ENCODE measurements at regions not wholly inside any gene's neighbourhood (a gene's known extent, or its start where the extent isn't known, plus 50 kb on each side); places are given as distances from the start of the nearest gene placed in this dataset.

DNA sequence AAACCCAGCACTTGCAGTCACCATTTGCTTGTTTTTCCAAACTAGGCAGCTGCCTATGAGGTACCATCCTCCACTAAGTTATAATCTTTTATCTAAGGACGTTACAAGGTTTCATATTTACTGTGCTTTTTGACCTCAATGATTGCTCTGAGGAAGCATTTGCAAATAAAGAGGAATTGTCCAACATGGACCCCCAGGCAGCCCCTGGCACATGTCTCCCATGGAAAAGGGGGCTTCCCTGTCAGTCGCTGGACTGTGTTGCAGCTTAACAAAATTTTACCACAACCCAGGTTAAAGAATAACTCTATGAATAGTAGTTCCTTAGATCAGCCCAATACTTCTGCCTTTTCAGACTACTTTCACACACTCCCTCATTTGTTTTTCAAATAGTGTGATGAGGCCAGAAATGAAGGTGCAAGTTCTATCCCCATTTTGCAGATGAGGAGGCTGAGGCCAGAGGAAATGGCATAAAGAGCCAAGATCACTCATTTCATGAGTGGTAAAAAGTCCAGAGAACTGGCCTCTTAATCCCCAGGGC lies 52.8 kb upstream of the ZPBP start:
- Histone ChIP-seq H3K79me2 (ENCODE audit: insufficient read depth, low read length) (no peaks in the 10 kb centered on the region), H3K27me3 (ENCODE audit: control insufficient read depth in 1 of 2, insufficient read depth in 2 of 2, low read length in 2 of 2) (0 out of 5 replicates have a peak, but pooled peaks cover 0 to 3% of the 10 kb centered on the region in 2 experiments), H3K4me2 (ENCODE audit: low read depth, low read length) (no peak overlapping the region), H3K9ac (ENCODE audit: insufficient read depth, low read depth, low read length) (no peak overlapping the region), H4K20me1 (ENCODE audit: insufficient read depth, low read length) (no peaks in the 10 kb centered on the region), H3K27ac (ENCODE audit: extremely low read length, insufficient read depth, low read length) (no peak overlapping the region), H3K36me3 (replicated peaks in 1 of 2; ENCODE audit: control insufficient read depth in 1 of 2, insufficient read depth in 2 of 2, low read length in 2 of 2) (no peaks in the 10 kb centered on the region), H3K4me3 (replicated peaks in 1 of 3; ENCODE audit: insufficient read depth in 1 of 3, low read depth in 2 of 3, low read length in 3 of 3) (no peak overlapping the region), H2AFZ (ENCODE audit: low read length) (no peak overlapping the region), H3K9me3 (ENCODE audit: low read length) (no peaks in the 10 kb centered on the region), H3K4me1 (ENCODE audit: insufficient read depth, low read length) (no peaks in the 10 kb centered on the region)
- in situ Hi-C loops (cut with HindIII; ENCODE audit: extremely low pct_ligation_motif_present, low pct_unique_long_range_greater_than_20kb) (loop anchor here (10.0 to 25.0 kb wide), 2 partner anchors 269 to 541 kb away; no protein-coding TSS in a partner anchor), intact Hi-C loops (cut with micrococcal nuclease; ENCODE audit: unreplicated experiment) (no loop called here)
- DNase-seq (ENCODE audit: low spot score) (no peak), FAIRE-seq (no peak), ATAC-seq (no peak)
- CTCF ChIA-PET (ENCODE audit: low intra/inter-chr PET ratio, low total read pairs): no interaction called here
- POLR2A ChIA-PET: no interaction called here
- 0% methylated on average over 2 of the region's 2 CpGs for WGBS (ENCODE audit: low lambda C conversion rate)
- no TSS peak for BruUV-seq (replicated peaks)
- TF ChIP-seq ZNF841 (CRISPR knock-in tag; IDR thresholded peaks at IDR 0.05; ENCODE audit: borderline replicate concordance): no peak

DNA sequence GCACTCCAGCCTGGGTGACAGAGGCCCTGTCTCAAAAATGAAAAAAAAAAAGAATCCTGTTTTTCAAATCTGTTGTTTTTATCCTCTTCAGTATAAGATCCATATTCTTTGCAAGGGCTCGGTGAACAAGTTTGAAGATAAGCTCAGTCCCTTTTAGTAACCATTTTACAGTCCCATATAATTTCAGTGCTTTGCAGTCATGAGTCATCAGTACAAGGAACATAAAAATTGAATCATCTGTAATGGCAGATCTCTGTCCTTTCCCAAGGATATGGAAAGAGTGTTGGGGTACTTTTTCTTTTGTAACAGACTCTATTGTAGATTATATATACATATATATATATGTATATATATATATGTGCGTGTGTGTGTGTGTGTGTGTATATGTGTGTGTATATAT lies 52.2 kb upstream of the ZPBP start:
- Histone ChIP-seq H3K9me3 (ENCODE audit: low read length) (no peaks in the 10 kb centered on the region), H3K9ac (ENCODE audit: insufficient read depth, low read depth, low read length) (no peak overlapping the region), H3K4me3 (replicated peaks in 1 of 3; ENCODE audit: insufficient read depth in 1 of 3, low read depth in 2 of 3, low read length in 3 of 3) (no peak overlapping the region), H2AFZ (ENCODE audit: low read length) (no peak overlapping the region), H3K36me3 (replicated peaks in 1 of 2; ENCODE audit: control insufficient read depth in 1 of 2, insufficient read depth in 2 of 2, low read length in 2 of 2) (no peaks in the 10 kb centered on the region), H3K27ac (ENCODE audit: extremely low read length, insufficient read depth, low read length) (no peak overlapping the region), H4K20me1 (ENCODE audit: insufficient read depth, low read length) (no peaks in the 10 kb centered on the region), H3K4me2 (ENCODE audit: low read depth, low read length) (no peak overlapping the region), H3K4me1 (ENCODE audit: insufficient read depth, low read length) (no peaks in the 10 kb centered on the region), H3K79me2 (ENCODE audit: insufficient read depth, low read length) (no peaks in the 10 kb centered on the region), H3K27me3 (ENCODE audit: control insufficient read depth in 1 of 2, insufficient read depth in 2 of 2, low read length in 2 of 2) (no peaks in the 10 kb centered on the region)
- 29% methylated on average over 2 of the region's 2 CpGs for WGBS (ENCODE audit: low lambda C conversion rate)
- in situ Hi-C loops (cut with HindIII; ENCODE audit: extremely low pct_ligation_motif_present, low pct_unique_long_range_greater_than_20kb): loop anchor here (10.0 to 25.0 kb wide), 2 partner anchors 270 to 542 kb away; no protein-coding TSS in a partner anchor
- DNase-seq (ENCODE audit: low spot score): no peak
- ATAC-seq: no peak
- CTCF ChIA-PET (ENCODE audit: low intra/inter-chr PET ratio, low total read pairs): no interaction called here
- no TSS peak for BruUV-seq (replicated peaks)
- POLR2A ChIA-PET: no interaction called here
- FAIRE-seq: no peak
- intact Hi-C loops (cut with micrococcal nuclease; ENCODE audit: unreplicated experiment): no loop called here
- no peak for TF ChIP-seq IRX3 (CRISPR knock-in tag; IDR thresholded peaks at IDR 0.05; ENCODE audit: borderline replicate concordance, low read depth)
- TF ChIP-seq ZNF234 (CRISPR knock-in tag; conservative IDR thresholded peaks at IDR 0.05): no peak
- TF ChIP-seq RAD21 (CRISPR knock-in tag; IDR thresholded peaks at IDR 0.05): no peak
- no peak for TF ChIP-seq ZNF879 (CRISPR knock-in tag; IDR thresholded peaks at IDR 0.05)
- TF ChIP-seq ZSCAN21 (CRISPR knock-in tag; IDR thresholded peaks at IDR 0.05; ENCODE audit: borderline replicate concordance): no peak
- TF ChIP-seq, protein P1, sequence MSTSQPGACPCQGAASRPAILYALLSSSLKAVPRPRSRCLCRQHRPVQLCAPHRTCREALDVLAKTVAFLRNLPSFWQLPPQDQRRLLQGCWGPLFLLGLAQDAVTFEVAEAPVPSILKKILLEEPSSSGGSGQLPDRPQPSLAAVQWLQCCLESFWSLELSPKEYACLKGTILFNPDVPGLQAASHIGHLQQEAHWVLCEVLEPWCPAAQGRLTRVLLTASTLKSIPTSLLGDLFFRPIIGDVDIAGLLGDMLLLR (CRISPR knock-in tag; IDR thresholded peaks at IDR 0.05): no peak
- TF ChIP-seq ATF7-NPFF (CRISPR knock-in tag; IDR thresholded peaks at IDR 0.05; ENCODE audit: low read depth): no peak
- TF ChIP-seq, protein P2, sequence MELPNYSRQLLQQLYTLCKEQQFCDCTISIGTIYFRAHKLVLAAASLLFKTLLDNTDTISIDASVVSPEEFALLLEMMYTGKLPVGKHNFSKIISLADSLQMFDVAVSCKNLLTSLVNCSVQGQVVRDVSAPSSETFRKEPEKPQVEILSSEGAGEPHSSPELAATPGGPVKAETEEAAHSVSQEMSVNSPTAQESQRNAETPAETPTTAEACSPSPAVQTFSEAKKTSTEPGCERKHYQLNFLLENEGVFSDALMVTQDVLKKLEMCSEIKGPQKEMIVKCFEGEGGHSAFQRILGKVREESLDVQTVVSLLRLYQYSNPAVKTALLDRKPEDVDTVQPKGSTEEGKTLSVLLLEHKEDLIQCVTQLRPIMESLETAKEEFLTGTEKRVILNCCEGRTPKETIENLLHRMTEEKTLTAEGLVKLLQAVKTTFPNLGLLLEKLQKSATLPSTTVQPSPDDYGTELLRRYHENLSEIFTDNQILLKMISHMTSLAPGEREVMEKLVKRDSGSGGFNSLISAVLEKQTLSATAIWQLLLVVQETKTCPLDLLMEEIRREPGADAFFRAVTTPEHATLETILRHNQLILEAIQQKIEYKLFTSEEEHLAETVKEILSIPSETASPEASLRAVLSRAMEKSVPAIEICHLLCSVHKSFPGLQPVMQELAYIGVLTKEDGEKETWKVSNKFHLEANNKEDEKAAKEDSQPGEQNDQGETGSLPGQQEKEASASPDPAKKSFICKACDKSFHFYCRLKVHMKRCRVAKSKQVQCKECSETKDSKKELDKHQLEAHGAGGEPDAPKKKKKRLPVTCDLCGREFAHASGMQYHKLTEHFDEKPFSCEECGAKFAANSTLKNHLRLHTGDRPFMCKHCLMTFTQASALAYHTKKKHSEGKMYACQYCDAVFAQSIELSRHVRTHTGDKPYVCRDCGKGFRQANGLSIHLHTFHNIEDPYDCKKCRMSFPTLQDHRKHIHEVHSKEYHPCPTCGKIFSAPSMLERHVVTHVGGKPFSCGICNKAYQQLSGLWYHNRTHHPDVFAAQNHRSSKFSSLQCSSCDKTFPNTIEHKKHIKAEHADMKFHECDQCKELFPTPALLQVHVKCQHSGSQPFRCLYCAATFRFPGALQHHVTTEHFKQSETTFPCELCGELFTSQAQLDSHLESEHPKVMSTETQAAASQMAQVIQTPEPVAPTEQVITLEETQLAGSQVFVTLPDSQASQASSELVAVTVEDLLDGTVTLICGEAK (IDR thresholded peaks at IDR 0.05): no peak
- TF ChIP-seq, protein P2 (CRISPR knock-in tag; IDR thresholded peaks at IDR 0.05): no peak
